ENCODE measurements at regions not wholly inside any gene's neighbourhood (a gene's known extent, or its start where the extent isn't known, plus 50 kb on each side); places are given as distances from the start of the nearest gene placed in this dataset.

- Histone ChIP-seq H3K4me2 (ENCODE audit: control insufficient read depth, extremely low read depth, insufficient read depth, low read depth, low read length) (no peak overlapping the region), H3K36me3 (ENCODE audit: control insufficient read depth in 2 of 2, extremely low read depth in 1 of 2, insufficient read depth in 2 of 2, low read length in 2 of 2) (no peaks in the 10 kb centered on the region), H3K4me3 (ENCODE audit: control insufficient read depth in 2 of 3, extremely low read depth in 1 of 3, insufficient read depth in 2 of 3, low read depth in 1 of 3, low read length in 3 of 3) (no peak overlapping the region), H4K20me1 (ENCODE audit: control insufficient read depth, extremely low read depth, insufficient read depth, low read length) (no peaks in the 10 kb centered on the region), H3K27ac (ENCODE audit: control insufficient read depth, insufficient read depth, low read length) (no peak overlapping the region), H3K9me3 (ENCODE audit: control insufficient read depth, low read depth, low read length) (peaks cover 4% of the 10 kb centered on the region), H3K4me1 (ENCODE audit: control insufficient read depth, extremely low read depth, insufficient read depth, low read length) (no peaks in the 10 kb centered on the region), H3K9ac (ENCODE audit: control insufficient read depth, extremely low read depth, insufficient read depth, low read length) (no peak overlapping the region), H2AFZ (ENCODE audit: control insufficient read depth, low read length) (no peak overlapping the region), H3K79me2 (ENCODE audit: control insufficient read depth, insufficient read depth, low read length) (no peaks in the 10 kb centered on the region), H3K9me1 (ENCODE audit: control insufficient read depth, extremely low read depth, insufficient read depth, low read length) (no peaks in the 10 kb centered on the region), H3K27me3 (ENCODE audit: control insufficient read depth, extremely low read depth, insufficient read depth, low read length) (peaks cover 4% of the 10 kb centered on the region)
- dilution Hi-C loops (cut with MboI; ENCODE audit: extremely low pct_ligation_motif_present, low sequenced_read_pairs) = no loop called here
- DNase-seq (ENCODE audit: low read depth, low spot score) = no peak
- no peak for FAIRE-seq
- no peak for TF ChIP-seq EZH2 (IDR thresholded peaks at IDR 0.05; ENCODE audit: low read length)
- TF ChIP-seq CTCF (optimal IDR thresholded peaks at IDR 0.05 in 1 of 3, IDR thresholded peaks at IDR 0.05 in 1 of 3, conservative IDR thresholded peaks at IDR 0.05 in 1 of 3; ENCODE audit: extremely low read depth in 1 of 3, insufficient read depth in 2 of 3, low read length in 3 of 3) = no peak
These were observed 111.5 kb upstream of the FSTL4 start for GRCh38 chr5:133723651-133724366.

GRCh38 chr5:133723126-133723525 is 110.8 kb upstream of the FSTL4 start:
- no peaks in the 10 kb centered on the region for H3K36me3 ChIP-seq (ENCODE audit: control insufficient read depth in 2 of 2, extremely low read depth in 1 of 2, insufficient read depth in 2 of 2, low read length in 2 of 2)
- no peak overlapping the region for H3K4me2 ChIP-seq (ENCODE audit: control insufficient read depth, extremely low read depth, insufficient read depth, low read depth, low read length)
- DNase-seq (ENCODE audit: low read depth, low spot score) (no peak), FAIRE-seq (no peak)
- no peak overlapping the region for H3K27ac ChIP-seq (ENCODE audit: control insufficient read depth, insufficient read depth, low read length)
- H3K79me2 ChIP-seq (ENCODE audit: control insufficient read depth, insufficient read depth, low read length) = no peaks in the 10 kb centered on the region
- H3K9me3 ChIP-seq (ENCODE audit: control insufficient read depth, low read depth, low read length) = peaks cover 4% of the 10 kb centered on the region
- H4K20me1 ChIP-seq (ENCODE audit: control insufficient read depth, extremely low read depth, insufficient read depth, low read length) = no peaks in the 10 kb centered on the region
- no peak overlapping the region for H3K4me3 ChIP-seq (ENCODE audit: control insufficient read depth in 2 of 3, extremely low read depth in 1 of 3, insufficient read depth in 2 of 3, low read depth in 1 of 3, low read length in 3 of 3)
- TF ChIP-seq EZH2 (IDR thresholded peaks at IDR 0.05; ENCODE audit: low read length) (no peak), CTCF (optimal IDR thresholded peaks at IDR 0.05 in 1 of 3, IDR thresholded peaks at IDR 0.05 in 1 of 3, conservative IDR thresholded peaks at IDR 0.05 in 1 of 3; ENCODE audit: extremely low read depth in 1 of 3, insufficient read depth in 2 of 3, low read length in 3 of 3) (no peak)
- dilution Hi-C loops (cut with MboI; ENCODE audit: extremely low pct_ligation_motif_present, low sequenced_read_pairs) = no loop called here
- peaks cover 4% of the 10 kb centered on the region for H3K27me3 ChIP-seq (ENCODE audit: control insufficient read depth, extremely low read depth, insufficient read depth, low read length)
- H2AFZ ChIP-seq (ENCODE audit: control insufficient read depth, low read length) = no peak overlapping the region
- no peaks in the 10 kb centered on the region for H3K9me1 ChIP-seq (ENCODE audit: control insufficient read depth, extremely low read depth, insufficient read depth, low read length)
- H3K4me1 ChIP-seq (ENCODE audit: control insufficient read depth, extremely low read depth, insufficient read depth, low read length) = no peaks in the 10 kb centered on the region
- H3K9ac ChIP-seq (ENCODE audit: control insufficient read depth, extremely low read depth, insufficient read depth, low read length) = no peak overlapping the region
